Esophagus mucosa (tissue), 1 donor: ENCODE measurements at regions not wholly inside any gene's neighbourhood (a gene's known extent, or its start where the extent isn't known, plus 50 kb on each side); places are given as distances from the start of the nearest gene placed in this dataset.
A peak's percentile ranks its signal among the peaks of the same experiment; 100 is the strongest.

Experiments used
- ATAC-seq: fragments of 200-7000 bp; cut with Tn5 transposase; one replicate; pipeline ENCODE4 v1.9.1; 2020
- donor health status: DM: yes; HTN: yes; CAD: no.

- peak; percentile 52 for ATAC-seq
Observed at GRCh38 chr6:8556370-8557013, 121.1 kb upstream of the SLC35B3 start.

DNA sequence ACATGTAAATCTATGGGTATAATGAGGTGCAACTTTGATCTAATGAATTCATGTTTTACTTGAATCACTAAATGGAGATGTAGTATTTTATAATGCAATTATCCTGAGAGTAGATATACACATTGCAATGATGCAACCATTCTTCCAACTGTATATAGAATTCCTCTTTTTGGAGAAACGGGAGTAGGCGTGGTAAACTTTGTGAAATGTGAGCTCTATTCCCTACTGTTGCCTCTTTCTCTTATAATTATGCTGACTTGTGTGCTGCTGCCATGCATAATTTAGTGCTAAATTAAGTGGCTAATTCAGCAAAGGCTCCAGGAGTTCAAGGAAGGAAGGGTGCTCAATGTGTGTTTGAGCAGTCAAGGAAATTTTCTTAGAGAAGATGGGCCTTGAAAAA lies 116.6 kb upstream of the SLC35B3 start:
- ATAC-seq, result no peak

DNA sequence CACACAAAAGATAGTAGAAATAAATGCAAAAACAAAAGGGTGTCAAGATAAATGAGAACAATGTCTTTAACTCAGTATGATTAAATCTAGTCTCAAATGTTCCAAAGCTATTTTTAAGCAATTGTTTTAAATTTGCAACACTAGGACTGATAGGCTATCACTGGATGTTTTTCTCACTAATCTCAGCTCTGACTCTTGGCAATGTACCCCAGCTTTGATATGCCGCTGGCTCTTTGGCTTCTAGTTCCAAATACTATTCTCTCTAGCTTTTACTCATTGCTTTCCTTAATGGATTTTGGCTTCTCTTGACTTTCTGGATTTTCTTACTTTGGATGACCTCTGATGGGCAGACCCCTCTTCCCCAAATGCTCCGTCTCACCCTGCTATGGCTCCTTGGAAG lies 116.0 kb upstream of the SLC35B3 start:
- no peak for ATAC-seq

DNA sequence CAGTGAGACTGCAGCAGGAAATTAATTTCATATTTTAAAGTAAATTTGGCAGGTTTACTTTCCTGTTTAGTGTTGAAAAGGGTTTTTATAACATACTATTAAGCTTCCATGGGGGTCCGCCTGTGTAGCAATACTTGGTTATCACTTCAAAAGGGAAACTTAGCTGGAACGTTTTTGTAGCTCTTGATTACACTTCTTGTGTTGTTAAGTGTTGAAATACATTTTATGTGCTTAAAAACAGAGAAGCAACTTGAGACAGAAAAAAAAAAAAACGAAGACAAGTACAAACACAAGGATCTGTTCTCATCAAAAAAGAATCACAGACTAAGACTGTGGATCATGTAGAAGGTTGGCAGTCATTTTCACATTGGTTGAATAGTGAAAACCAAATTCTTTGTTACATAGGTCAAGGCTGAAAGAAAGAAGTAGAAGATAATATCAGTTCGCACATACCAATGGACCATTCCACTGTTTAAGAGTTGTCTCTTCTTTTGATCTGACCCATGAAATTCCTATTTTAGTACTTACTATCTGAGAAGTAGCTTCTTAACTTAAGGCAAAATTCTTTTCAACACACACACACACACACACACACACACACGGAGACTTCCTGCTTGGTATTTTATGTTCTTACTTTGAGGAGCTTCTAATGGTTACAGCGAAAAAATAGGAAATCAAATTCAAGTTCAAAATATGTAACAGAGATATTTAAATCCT lies 113.9 kb upstream of the SLC35B3 start:
- no peak for ATAC-seq

DNA sequence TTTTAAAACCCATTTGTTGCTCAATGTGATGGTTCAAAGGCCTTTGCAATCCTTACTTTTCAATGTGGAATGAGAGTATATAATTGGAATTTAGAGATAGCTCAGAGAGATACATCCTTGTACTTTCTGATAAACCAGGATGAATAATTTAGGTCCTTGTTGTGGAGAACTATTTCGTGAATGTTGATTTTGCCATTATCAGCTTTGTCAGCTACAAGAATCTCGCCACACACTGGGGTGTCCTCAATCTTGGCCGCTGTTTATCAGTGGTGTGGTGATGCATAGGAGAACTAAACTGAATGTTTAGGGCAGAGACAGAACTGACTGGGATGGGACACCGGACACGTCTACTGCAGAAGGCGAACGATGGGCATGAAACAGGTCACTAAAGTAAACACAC lies 111.2 kb upstream of the SLC35B3 start:
- no peak for ATAC-seq

GRCh38 chr6:8545336-8545735 lies 110.0 kb upstream of the SLC35B3 start:
- ATAC-seq, result peak; percentile 39

- ATAC-seq, result no peak
Observed at GRCh38 chr6:8543714-8544113, 108.4 kb upstream of the SLC35B3 start.

- peak; percentile 50 for ATAC-seq
Observed at GRCh38 chr6:8539453-8539852, 104.1 kb upstream of the SLC35B3 start.

DNA sequence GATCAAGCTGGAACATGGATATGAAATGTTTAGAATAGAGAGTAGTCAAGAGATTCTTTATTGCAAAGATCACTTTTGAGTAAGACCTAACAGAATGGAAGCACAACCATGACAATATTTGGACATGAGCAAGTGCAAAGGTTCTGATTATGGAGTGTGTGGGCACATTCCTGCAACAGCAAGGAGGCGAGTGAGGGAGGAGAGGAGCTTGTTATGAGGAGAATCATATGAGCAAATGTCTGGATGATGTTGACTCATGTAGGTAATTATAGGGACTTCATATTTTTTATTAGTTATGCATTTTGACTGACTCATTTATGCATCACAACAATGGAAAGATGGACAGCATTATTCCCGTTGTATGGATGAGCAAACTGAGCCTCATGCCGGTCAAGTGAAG lies 100.8 kb upstream of the SLC35B3 start:
- ATAC-seq, result no peak

DNA sequence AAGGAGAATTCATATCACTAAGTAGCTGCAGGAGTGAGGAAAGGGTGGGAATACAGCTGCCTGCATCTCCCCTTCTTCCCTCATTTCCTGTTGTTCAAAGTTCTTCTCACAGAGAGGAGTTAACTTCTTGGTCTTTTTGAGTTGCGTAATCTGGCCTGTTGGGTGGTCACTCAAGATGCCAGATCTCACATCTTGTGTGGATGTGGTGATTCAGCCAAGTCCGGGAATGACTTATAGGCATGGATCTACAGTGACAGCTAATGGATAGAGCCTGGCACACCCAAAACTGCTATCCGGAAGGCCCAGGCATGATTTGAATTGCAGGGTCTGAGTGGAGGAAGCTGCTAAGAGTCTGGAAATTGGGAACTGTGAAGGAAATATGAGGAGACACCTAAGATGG lies 100.2 kb upstream of the SLC35B3 start:
- no peak for ATAC-seq

DNA sequence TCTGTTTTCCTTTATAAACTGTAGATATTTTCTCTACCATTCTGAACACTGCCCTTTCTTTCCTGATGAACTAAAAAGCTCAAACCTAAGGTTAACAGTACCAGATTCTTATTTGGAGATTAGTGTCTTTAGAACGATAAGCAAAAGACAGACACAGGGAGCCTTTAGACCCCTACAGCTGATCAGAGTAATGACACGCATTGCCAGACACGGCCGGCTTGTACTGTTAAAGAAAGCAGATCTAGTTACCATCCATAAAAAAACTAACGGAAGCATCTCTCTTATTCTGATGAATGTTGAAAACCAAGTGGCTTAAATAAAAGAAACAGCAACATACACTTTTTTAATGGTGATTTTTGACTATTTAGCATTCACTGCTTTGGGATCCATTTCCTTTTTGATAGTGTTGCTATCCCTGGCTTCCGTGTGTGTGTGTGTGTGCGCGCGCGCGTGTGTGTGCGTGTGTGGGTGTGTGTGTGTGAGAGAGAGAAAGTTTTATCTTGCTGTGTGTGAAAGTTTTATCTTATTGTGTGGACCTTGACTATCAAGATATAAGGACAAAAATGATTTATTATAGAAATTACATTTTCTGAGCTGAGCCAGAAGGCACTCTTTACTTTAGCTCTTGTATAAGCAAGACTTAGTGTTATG lies 95.6 kb upstream of the SLC35B3 start:
- no peak for ATAC-seq

DNA sequence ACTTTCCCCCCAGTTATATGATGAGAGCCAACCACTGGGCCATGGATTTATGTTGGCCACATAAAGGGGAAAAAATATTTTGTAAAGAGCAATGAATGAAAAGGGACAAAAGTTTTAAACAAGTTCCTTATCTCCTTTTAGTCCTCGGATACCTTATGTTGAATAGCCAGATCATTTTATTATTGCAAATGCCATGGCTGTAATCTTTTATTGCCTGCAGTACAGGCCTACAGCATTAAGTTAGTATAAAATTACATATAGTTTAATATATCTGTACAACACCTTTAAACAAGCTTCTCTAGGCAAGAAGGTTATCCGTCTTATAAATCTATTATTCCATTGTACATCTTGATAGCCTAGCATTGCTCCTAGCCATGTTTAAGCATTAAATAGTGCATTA lies 93.9 kb upstream of the SLC35B3 start:
- ATAC-seq, result no peak

DNA sequence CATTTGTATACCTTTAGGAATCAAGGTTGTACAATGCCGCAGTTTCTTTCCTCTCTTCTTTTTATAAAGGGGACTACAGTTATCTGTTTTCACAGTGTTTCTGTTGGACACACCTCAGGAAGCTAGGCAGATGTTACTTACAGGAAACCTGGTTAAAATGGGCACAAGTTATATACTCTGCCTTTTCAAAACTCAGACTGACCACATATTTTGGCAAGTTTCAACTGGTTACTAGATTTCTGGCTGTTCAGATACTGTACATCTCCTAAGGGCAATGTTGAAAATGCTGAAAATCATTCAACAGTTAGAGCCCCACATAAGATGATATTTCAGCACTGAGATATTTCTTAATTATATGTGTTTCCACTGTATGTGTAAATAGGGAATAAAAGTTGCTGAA lies 92.5 kb upstream of the SLC35B3 start:
- ATAC-seq, result no peak

DNA sequence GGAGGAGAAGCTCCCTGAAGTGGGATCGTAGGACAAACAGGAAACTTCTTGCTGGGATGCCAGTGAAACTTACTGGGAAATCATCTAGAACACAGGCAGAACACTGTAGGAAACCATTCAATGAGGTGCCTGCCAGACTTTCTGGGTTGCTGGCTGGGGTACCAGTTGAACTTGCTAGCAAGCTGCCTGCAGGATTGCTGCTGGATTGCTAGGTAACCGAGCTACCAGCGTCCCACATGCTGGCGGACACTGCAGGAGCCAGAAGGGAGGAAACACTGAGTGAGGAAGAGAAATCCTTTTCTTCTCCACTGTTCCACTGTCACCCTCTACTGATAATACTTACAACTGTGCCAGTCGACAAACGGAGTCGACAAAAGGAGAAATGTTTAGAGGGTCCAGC lies 91.3 kb upstream of the SLC35B3 start:
- ATAC-seq, result no peak

DNA sequence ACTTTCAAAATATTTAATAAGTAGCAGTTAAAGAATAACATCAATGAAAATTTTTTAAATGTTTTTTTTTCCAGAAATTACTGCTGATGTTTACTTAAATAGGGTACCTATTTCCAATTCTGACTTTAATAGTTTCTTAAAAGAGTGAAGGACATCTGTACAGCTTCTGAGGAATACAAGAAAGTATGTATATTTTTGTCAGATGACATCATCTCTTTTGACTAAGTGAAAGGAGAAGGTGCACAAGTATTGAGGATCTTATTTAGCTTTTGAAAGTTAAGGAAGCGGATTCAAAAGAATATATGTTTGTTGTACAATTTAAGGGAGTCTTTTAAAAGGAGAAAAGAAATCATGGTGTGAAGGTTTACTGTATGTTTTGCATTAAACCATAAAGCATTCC lies 90.0 kb upstream of the SLC35B3 start:
- ATAC-seq, result no peak

GRCh38 chr6:8513174-8513573 lies 77.8 kb upstream of the SLC35B3 start:
- peak; percentile 86 for ATAC-seq

GRCh38 chr6:8507286-8507685 lies 71.9 kb upstream of the SLC35B3 start:
- no peak for ATAC-seq

DNA sequence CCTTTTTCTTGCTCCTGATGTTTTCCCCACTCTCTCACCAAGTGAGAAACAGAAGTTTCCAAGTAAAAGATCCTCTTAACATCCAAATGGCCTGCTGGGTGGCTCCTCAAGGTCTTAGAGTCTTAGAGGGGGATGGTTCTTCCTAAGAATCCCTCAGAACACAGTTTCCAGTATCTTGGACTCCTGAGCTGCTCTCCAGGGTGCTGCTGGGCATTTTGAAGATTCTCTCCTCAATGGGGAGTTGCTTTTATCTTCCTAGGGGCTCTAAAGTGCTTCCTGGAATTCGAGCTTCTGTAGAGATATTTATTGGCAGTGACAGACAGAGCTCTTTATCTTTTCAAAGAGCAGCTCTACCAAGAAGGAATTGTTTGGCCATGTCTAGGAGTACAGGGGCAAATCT lies 70.8 kb upstream of the SLC35B3 start:
- ATAC-seq, result no peak

DNA sequence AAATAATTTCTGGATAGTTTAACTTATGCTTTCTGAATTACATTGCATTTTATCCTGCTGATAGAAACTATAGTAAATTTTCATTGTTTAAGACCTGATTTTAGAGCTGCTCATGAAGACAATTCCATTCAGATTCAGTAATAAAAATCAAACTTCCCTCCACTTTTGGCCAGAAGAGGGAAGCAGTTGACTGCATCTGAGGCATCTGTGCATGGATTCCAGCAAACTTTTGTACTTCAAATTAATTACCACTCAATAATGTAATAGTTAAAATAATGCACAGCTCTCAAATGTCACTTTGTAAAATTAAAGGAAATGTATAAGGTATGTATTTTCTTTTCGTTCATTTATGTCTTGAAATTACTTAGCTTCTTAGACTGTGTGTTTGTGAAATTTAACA lies 64.2 kb upstream of the SLC35B3 start:
- ATAC-seq, result no peak

DNA sequence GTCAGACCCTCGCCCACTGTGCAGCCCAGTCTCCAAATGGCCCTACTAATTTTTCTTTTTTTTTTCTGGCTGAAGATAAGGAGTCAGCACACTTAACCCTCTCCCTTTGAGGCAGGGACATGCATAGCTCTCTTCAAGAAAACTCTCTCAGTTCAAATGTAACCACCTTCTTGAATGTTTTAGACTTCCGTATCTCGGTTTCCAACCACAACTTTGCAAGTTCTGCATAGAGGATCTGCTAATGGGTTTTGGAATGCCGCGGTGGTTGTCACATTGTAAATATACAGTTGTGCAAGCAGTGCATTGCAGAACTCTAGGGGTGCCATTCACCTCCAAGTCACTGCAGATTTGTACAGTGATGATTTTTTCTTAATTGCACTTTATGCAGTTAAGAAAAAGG lies 59.4 kb upstream of the SLC35B3 start:
- ATAC-seq, result no peak

- ATAC-seq, result no peak
Observed at GRCh38 chr6:8492536-8493133, 57.3 kb upstream of the SLC35B3 start.
